ENCODE measurements at regions not wholly inside any gene's neighbourhood (a gene's known extent, or its start where the extent isn't known, plus 50 kb on each side); places are given as distances from the start of the nearest gene placed in this dataset.

- TF ChIP-seq CTCF (IDR thresholded peaks at IDR 0.05), result no peak
- TF ChIP-seq POLR2A (IDR thresholded peaks at IDR 0.05), result no peak
These were observed 264.0 kb upstream of the TSHZ2 start for GRCh38 chr20:52708137-52708536.

All from tibial nerve (tissue), 3 donors.